ENCODE measurements at regions not wholly inside any gene's neighbourhood (a gene's known extent, or its start where the extent isn't known, plus 50 kb on each side); places are given as distances from the start of the nearest gene placed in this dataset.

DNA sequence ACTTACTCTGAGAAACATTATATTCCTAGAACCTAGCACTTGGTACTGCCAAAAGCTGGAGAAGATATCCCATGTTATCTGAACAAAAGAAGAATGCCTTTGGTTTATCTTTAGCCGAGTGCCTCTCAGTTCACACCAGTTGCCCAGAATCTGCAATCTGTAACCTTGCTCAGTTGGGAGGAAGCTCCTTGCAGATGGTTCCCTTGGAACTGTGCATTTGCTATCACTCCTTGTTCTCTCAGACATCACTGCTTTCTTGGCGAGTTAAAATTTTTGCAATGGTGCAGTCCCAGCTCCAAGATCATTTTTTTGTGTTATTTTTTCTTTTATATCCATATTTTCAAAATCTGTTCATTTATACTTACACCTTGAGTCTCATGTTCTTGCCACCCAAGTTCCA lies 446.5 kb downstream of the KCNJ2 start:
- 66% methylated on average over 2 of the region's 2 CpGs for WGBS
- Histone ChIP-seq H3K27ac (ENCODE audit: low read length) (no peak overlapping the region), H3K4me3 (ENCODE audit: low read length) (no peak overlapping the region), H3K4me1 (ENCODE audit: control insufficient read depth, insufficient read depth, low read length) (no peaks in the 10 kb centered on the region), H3K9me3 (ENCODE audit: control insufficient read depth, low read length) (no peaks in the 10 kb centered on the region), H3K27me3 (ENCODE audit: control insufficient read depth, insufficient read depth) (no peaks in the 10 kb centered on the region)
- ATAC-seq (no peak), DNase-seq (no peak)
- intact Hi-C loops (cut with DNase I): no loop called here

DNA sequence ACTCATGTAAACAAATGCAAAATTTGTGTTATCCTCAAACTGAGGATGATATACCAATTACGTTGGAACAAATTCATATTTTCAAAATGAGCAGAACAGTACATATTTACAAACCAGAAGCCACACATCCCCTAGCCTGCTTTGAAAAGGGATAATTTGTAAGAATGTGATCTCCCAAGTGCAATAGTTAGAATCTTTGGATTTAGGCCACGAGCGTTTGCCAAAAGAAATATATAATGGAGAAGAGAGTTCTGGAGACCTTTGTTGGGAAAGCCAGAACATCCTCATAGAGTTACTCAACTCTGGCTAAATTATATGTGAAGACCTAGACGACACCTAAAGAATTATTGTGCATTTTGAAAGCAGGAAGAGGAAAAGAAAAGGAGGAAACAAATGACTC lies 449.3 kb downstream of the KCNJ2 start:
- no peaks in the 10 kb centered on the region for H3K4me1 ChIP-seq (ENCODE audit: control insufficient read depth, insufficient read depth, low read length)
- intact Hi-C loops (cut with DNase I): no loop called here
- ATAC-seq (no peak), DNase-seq (no peak)
- WGBS: 52% methylated on average over 4 of the region's 4 CpGs
- H3K27me3 ChIP-seq (ENCODE audit: control insufficient read depth, insufficient read depth): no peaks in the 10 kb centered on the region
- H3K4me3 ChIP-seq (ENCODE audit: low read length): no peak overlapping the region
- H3K9me3 ChIP-seq (ENCODE audit: control insufficient read depth, low read length): no peaks in the 10 kb centered on the region
- no peak overlapping the region for H3K27ac ChIP-seq (ENCODE audit: low read length)

DNA sequence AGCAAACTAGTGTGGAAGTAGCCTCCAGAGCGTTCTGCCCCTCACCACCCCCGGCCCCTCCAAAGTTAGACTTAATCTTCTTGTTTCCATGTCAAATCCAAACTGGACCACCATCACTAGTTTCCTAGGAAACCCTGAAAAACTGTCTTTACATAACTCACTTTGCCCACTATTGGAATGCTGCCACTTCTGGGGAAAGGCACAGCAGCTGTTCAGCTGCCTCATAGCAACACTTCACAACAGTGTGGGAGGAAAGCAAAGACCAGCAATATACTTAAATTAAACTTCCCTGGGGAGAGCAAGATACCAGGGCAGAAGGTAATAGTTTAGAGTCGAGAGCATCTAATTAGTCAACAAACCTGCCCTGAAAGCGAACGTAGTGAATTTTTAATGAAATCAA lies 452.2 kb downstream of the KCNJ2 start:
- intact Hi-C loops (cut with DNase I): loop anchor here in 3 of 4 donors (10.0 kb wide), 2 partner anchors 477 to 1057 kb away; no protein-coding TSS in a partner anchor
- 49% methylated on average over 5 of the region's 5 CpGs for WGBS

DNA sequence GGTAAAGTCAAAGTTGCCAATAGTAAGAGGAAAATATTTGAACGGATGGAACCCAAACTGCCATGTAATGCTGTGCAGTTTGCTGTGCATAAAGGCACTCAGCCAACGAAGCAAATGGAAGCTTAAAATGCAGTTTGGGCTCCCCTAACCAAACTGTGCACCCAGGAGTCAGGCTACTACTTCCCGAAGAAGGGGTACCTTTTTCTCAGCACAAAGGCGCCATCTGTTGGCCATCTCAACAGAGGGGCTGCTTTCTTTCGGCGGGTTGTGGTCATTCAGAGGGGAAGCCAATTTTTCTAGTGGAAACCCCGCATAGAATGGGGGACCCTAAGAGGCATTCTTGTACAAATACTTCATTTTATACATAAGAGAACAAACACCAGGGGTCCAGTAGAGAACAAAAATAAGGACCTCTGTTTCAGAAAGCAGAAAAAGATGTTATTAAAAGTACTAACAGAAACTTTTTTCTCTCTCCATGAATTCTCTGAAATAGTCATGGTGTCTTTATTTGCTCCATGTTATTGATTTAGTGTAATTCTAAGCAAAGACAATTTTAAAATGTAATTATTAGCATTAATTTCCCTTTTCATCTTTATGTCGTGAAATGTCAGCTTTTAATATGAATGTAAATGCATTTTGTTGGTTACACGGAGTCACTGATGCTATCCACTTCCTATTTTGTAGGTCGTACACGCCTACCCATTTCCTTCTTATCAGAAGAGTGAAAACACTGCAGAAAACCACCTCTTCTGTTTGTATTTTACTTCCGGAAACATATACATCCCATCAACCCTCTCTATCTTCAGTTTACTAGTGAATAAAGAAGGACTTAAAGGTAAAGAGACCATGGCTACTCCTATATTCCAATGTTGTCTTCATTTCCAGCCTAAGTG lies 453.3 kb downstream of the KCNJ2 start:
- 52% methylated on average over 12 of the region's 12 CpGs for WGBS
- ATAC-seq (peak in 1 of 2 donors; percentile 55), DNase-seq (peak; percentile 21 to 67 (median 49))
- intact Hi-C loops (cut with DNase I): loop anchor here in 3 of 4 donors (10.0 kb wide), 2 partner anchors 478 to 1058 kb away; no protein-coding TSS in a partner anchor
- no peak overlapping the region for H3K4me3 ChIP-seq (ENCODE audit: low read length)
- H3K27me3 ChIP-seq (ENCODE audit: control insufficient read depth, insufficient read depth): no peaks in the 10 kb centered on the region
- H3K4me1 ChIP-seq (ENCODE audit: control insufficient read depth, insufficient read depth, low read length): no peaks in the 10 kb centered on the region
- H3K27ac ChIP-seq (ENCODE audit: low read length): no peak overlapping the region
- no peaks in the 10 kb centered on the region for H3K9me3 ChIP-seq (ENCODE audit: control insufficient read depth, low read length)

More for the DNA sequence above, 452.2 kb downstream of the KCNJ2 start:
- Histone ChIP-seq H3K27ac (ENCODE audit: low read length) (no peak overlapping the region), H3K27me3 (ENCODE audit: control insufficient read depth, insufficient read depth) (no peaks in the 10 kb centered on the region), H3K4me3 (ENCODE audit: low read length) (no peak overlapping the region), H3K9me3 (ENCODE audit: control insufficient read depth, low read length) (no peaks in the 10 kb centered on the region), H3K4me1 (ENCODE audit: control insufficient read depth, insufficient read depth, low read length) (no peaks in the 10 kb centered on the region)
- no peak for ATAC-seq
- no peak for DNase-seq

DNA sequence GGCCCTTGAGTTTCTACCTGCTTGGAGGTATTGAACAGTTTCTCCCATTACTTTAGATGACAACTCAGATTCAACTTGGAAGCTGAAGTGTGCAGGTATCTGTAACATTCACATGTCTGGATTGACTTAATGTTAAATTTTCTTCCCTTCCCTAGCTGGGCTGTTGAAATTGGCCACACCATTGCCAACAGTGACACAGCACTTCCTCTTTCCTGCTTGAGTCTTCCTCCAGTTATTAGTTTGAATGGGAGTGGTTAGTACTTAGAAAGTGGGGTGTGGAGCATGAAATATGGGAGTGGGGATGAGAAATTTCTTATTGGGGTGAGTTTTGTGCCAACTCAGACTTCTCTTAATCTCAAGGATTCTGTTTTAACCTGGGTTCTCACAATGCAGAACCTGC lies 454.9 kb downstream of the KCNJ2 start:
- intact Hi-C loops (cut with DNase I): loop anchor here in 3 of 4 donors (10.0 kb wide), 2 partner anchors 479 to 1059 kb away; no protein-coding TSS in a partner anchor
- H3K9me3 ChIP-seq (ENCODE audit: control insufficient read depth, low read length): no peaks in the 10 kb centered on the region
- ATAC-seq (no peak), DNase-seq (no peak)
- H3K27me3 ChIP-seq (ENCODE audit: control insufficient read depth, insufficient read depth): no peaks in the 10 kb centered on the region
- H3K4me3 ChIP-seq (ENCODE audit: low read length): no peak overlapping the region
- H3K4me1 ChIP-seq (ENCODE audit: control insufficient read depth, insufficient read depth, low read length): no peaks in the 10 kb centered on the region
- no peak overlapping the region for H3K27ac ChIP-seq (ENCODE audit: low read length)

GRCh38 chr17:70629902-70630301 lies 460.6 kb downstream of the KCNJ2 start:
- intact Hi-C loops (cut with DNase I): loop anchor here in 3 of 4 donors (10.0 kb wide), 2 partner anchors 485 to 1065 kb away; no protein-coding TSS in a partner anchor
- Histone ChIP-seq H3K27me3 (ENCODE audit: control insufficient read depth, insufficient read depth) (no peaks in the 10 kb centered on the region), H3K4me1 (ENCODE audit: control insufficient read depth, insufficient read depth, low read length) (no peaks in the 10 kb centered on the region), H3K4me3 (ENCODE audit: low read length) (no peak overlapping the region), H3K27ac (ENCODE audit: low read length) (no peak overlapping the region), H3K9me3 (ENCODE audit: control insufficient read depth, low read length) (no peaks in the 10 kb centered on the region)
- ATAC-seq: no peak
- 40% methylated on average over 4 of the region's 4 CpGs for WGBS
- no peak for DNase-seq

- ATAC-seq (no peak), DNase-seq (no peak)
- H3K4me1 ChIP-seq (ENCODE audit: control insufficient read depth, insufficient read depth, low read length): no peaks in the 10 kb centered on the region
- H3K27ac ChIP-seq (ENCODE audit: low read length): no peak overlapping the region
- H3K4me3 ChIP-seq (ENCODE audit: low read length): no peak overlapping the region
- H3K9me3 ChIP-seq (ENCODE audit: control insufficient read depth, low read length): no peaks in the 10 kb centered on the region
- intact Hi-C loops (cut with DNase I): loop anchor here in 3 of 4 donors (5.0 kb wide), 2 partner anchors 1901 to 1906 kb away; no protein-coding TSS in a partner anchor
- H3K27me3 ChIP-seq (ENCODE audit: control insufficient read depth, insufficient read depth): no peaks in the 10 kb centered on the region
- WGBS: 17% methylated on average over 2 of the region's 2 CpGs
Measured at GRCh38 chr17:70636517-70637133, 467.3 kb downstream of the KCNJ2 start.

GRCh38 chr17:70642059-70642458 lies 472.7 kb downstream of the KCNJ2 start:
- H3K27ac ChIP-seq (ENCODE audit: low read length): no peak overlapping the region
- 82% methylated on average over 2 of the region's 2 CpGs for WGBS
- intact Hi-C loops (cut with DNase I): no loop called here
- H3K9me3 ChIP-seq (ENCODE audit: control insufficient read depth, low read length): no peaks in the 10 kb centered on the region
- no peak overlapping the region for H3K4me3 ChIP-seq (ENCODE audit: low read length)
- H3K27me3 ChIP-seq (ENCODE audit: control insufficient read depth, insufficient read depth): no peaks in the 10 kb centered on the region
- ATAC-seq: no peak
- no peak for DNase-seq
- no peaks in the 10 kb centered on the region for H3K4me1 ChIP-seq (ENCODE audit: control insufficient read depth, insufficient read depth, low read length)

- 62% methylated on average over 2 of the region's 2 CpGs for WGBS
- no peak for DNase-seq
- ATAC-seq: no peak
- no peak overlapping the region for H3K27ac ChIP-seq (ENCODE audit: low read length)
- no peak overlapping the region for H3K4me3 ChIP-seq (ENCODE audit: low read length)
- no peaks in the 10 kb centered on the region for H3K27me3 ChIP-seq (ENCODE audit: control insufficient read depth, insufficient read depth)
- H3K4me1 ChIP-seq (ENCODE audit: control insufficient read depth, insufficient read depth, low read length): no peaks in the 10 kb centered on the region
- H3K9me3 ChIP-seq (ENCODE audit: control insufficient read depth, low read length): no peaks in the 10 kb centered on the region
- intact Hi-C loops (cut with DNase I): no loop called here
Measured at GRCh38 chr17:70644096-70644495, 474.8 kb downstream of the KCNJ2 start.

DNA sequence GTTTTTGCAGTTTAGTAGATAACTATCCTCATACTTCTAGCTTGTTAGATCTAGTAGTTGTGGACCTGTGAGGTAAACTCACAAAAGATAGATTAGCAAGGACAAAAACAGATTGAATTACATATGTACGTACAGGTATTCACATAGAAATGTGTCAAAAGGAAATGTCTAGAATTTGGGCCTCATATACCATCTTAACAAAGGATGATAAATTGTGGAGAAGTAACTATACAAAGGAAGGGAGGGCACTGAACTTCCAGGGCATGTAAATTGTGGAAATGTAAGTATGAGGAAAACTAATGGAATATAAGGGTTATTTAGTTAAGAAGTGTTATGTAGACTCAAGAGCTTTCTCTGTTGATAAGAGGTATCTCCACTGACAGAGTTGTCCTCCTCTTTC lies 477.3 kb downstream of the KCNJ2 start:
- 90% methylated on average over 1 of the region's 1 CpG for WGBS

GRCh38 chr17:70648166-70648565 lies 478.8 kb downstream of the KCNJ2 start:
- H3K27me3 ChIP-seq (ENCODE audit: control insufficient read depth, insufficient read depth): no peaks in the 10 kb centered on the region
- intact Hi-C loops (cut with DNase I): no loop called here
- no peak overlapping the region for H3K27ac ChIP-seq (ENCODE audit: low read length)
- H3K9me3 ChIP-seq (ENCODE audit: control insufficient read depth, low read length): no peaks in the 10 kb centered on the region
- no peak overlapping the region for H3K4me3 ChIP-seq (ENCODE audit: low read length)
- ATAC-seq: no peak
- no peaks in the 10 kb centered on the region for H3K4me1 ChIP-seq (ENCODE audit: control insufficient read depth, insufficient read depth, low read length)
- DNase-seq: no peak

More for the DNA sequence above, 477.3 kb downstream of the KCNJ2 start:
- ATAC-seq (no peak), DNase-seq (no peak)
- Histone ChIP-seq H3K27me3 (ENCODE audit: control insufficient read depth, insufficient read depth) (no peaks in the 10 kb centered on the region), H3K4me1 (ENCODE audit: control insufficient read depth, insufficient read depth, low read length) (no peaks in the 10 kb centered on the region), H3K9me3 (ENCODE audit: control insufficient read depth, low read length) (no peaks in the 10 kb centered on the region), H3K27ac (ENCODE audit: low read length) (no peak overlapping the region), H3K4me3 (ENCODE audit: low read length) (no peak overlapping the region)
- intact Hi-C loops (cut with DNase I): no loop called here
